ENCODE measurements at regions not wholly inside any gene's neighbourhood (a gene's known extent, or its start where the extent isn't known, plus 50 kb on each side); places are given as distances from the start of the nearest gene placed in this dataset.

- Histone ChIP-seq H3K9me3 (no peaks in the 10 kb centered on the region), H3K27me3 (peaks cover 39% of the 10 kb centered on the region), H3K27ac (no peak overlapping the region), H3K4me1 (ENCODE audit: control insufficient read depth in 1 of 2, insufficient read depth in 1 of 2, low read depth in 1 of 2, low read length in 1 of 2) (no peaks in the 10 kb centered on the region), H3K36me3 (no peaks in the 10 kb centered on the region), H3K4me3 (ENCODE audit: low read depth in 1 of 2, low read length in 1 of 2) (no peak overlapping the region)
- TF ChIP-seq CTCF (IDR thresholded peaks at IDR 0.05): no peak
Observed at GRCh38 chr6:19694697-19695096, 142.5 kb upstream of the ID4 start.

GRCh38 chr6:19697744-19698290, 139.4 kb upstream of the ID4 start:
- Histone ChIP-seq H3K9me3 (no peaks in the 10 kb centered on the region), H3K4me3 (ENCODE audit: low read depth in 1 of 2, low read length in 1 of 2) (no peak overlapping the region), H3K27ac (no peak overlapping the region), H3K4me1 (ENCODE audit: control insufficient read depth in 1 of 2, insufficient read depth in 1 of 2, low read depth in 1 of 2, low read length in 1 of 2) (no peaks in the 10 kb centered on the region), H3K27me3 (peaks cover 8% of the 10 kb centered on the region), H3K36me3 (no peaks in the 10 kb centered on the region)
- TF ChIP-seq CTCF (IDR thresholded peaks at IDR 0.05): no peak

GRCh38 chr6:19699932-19700331, 137.2 kb upstream of the ID4 start:
- no peaks in the 10 kb centered on the region for H3K36me3 ChIP-seq
- H3K27ac ChIP-seq: no peak overlapping the region
- TF ChIP-seq CTCF (IDR thresholded peaks at IDR 0.05): no peak
- no peaks in the 10 kb centered on the region for H3K4me1 ChIP-seq (ENCODE audit: control insufficient read depth in 1 of 2, insufficient read depth in 1 of 2, low read depth in 1 of 2, low read length in 1 of 2)
- H3K4me3 ChIP-seq (ENCODE audit: low read depth in 1 of 2, low read length in 1 of 2): no peak overlapping the region
- no peaks in the 10 kb centered on the region for H3K9me3 ChIP-seq
- no peaks in the 10 kb centered on the region for H3K27me3 ChIP-seq

- Histone ChIP-seq H3K27me3 (no peaks in the 10 kb centered on the region), H3K9me3 (no peaks in the 10 kb centered on the region), H3K36me3 (no peaks in the 10 kb centered on the region), H3K4me3 (ENCODE audit: low read depth in 1 of 2, low read length in 1 of 2) (no peak overlapping the region), H3K27ac (no peak overlapping the region), H3K4me1 (ENCODE audit: control insufficient read depth in 1 of 2, insufficient read depth in 1 of 2, low read depth in 1 of 2, low read length in 1 of 2) (no peaks in the 10 kb centered on the region)
- TF ChIP-seq CTCF (IDR thresholded peaks at IDR 0.05): no peak
Observed at GRCh38 chr6:19705606-19706005, 131.6 kb upstream of the ID4 start.

DNA sequence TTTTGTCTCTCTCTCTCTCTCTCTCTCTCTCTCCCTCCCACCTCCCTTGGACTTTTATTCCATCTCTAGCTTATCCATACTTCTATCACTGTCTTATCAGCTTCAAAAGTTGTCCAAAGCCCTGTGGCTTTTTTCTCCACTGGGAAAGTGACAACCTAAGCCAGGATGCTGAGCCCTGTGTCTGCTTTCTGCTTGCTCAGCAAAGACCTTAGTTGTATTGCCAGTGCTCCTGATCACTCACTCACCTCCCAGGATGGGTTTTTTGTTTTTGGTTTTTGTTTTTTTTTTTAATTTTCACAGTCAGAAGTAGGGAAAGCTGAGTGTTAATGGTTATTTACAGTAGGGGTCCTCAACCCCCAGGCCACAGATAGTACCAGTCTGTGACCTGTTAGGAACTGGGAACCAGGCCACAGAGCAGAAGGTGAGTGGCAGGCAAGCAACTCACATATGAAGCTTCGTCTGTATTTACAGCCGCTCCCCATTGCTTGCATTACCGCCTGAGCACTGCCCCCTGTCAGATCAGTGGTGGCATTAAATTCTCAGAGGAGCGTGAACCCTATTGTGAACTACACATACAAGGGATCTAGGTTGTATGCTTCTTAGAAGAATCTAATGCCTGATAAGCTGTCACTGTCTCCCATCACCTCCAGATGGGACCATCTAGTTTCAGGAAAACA, 125.0 kb upstream of the ID4 start:
- TF ChIP-seq CTCF (IDR thresholded peaks at IDR 0.05): no peak
- H3K27ac ChIP-seq: no peak overlapping the region
- H3K36me3 ChIP-seq: no peaks in the 10 kb centered on the region
- H3K9me3 ChIP-seq: no peaks in the 10 kb centered on the region
- H3K27me3 ChIP-seq: no peaks in the 10 kb centered on the region
- H3K4me3 ChIP-seq (ENCODE audit: low read depth in 1 of 2, low read length in 1 of 2): no peak overlapping the region
- no peaks in the 10 kb centered on the region for H3K4me1 ChIP-seq (ENCODE audit: control insufficient read depth in 1 of 2, insufficient read depth in 1 of 2, low read depth in 1 of 2, low read length in 1 of 2)
